GM19035 (cell line): ENCODE measurements at regions not wholly inside any gene's neighbourhood (a gene's known extent, or its start where the extent isn't known, plus 50 kb on each side); places are given as distances from the start of the nearest gene placed in this dataset.

Source experiments
- ATAC-seq: cut with Tn5 transposase; IDR thresholded peaks from one replicate; pipeline ENCODE4 v1.9.1; 2021; ENCODE audit not compliant: unreplicated experiment

- no peak for ATAC-seq
These were observed 536.9 kb downstream of the BRINP1 start for GRCh38 chr9:118832371-118832770.

- ATAC-seq: no peak
These were observed 532.3 kb downstream of the BRINP1 start for GRCh38 chr9:118836891-118837290.

DNA sequence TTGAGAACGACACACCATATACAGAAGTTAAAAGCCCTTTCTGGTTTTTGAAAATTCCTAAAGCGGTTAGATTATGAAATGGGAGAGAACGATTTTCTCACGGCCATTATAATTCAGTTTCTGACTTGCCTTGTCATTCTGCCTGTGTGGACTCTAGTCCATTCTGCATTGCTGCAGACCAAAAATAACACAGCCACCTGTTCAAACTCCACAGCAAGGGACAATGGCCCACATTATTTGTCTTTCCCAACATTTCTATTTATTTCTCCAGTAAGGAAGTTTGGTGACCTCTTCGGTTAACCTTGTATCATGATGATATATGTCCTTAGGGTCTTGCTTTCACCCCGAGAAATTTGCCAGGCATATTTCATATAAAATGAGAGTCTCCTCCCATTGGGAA is 497.7 kb downstream of the BRINP1 start:
- no peak for ATAC-seq

DNA sequence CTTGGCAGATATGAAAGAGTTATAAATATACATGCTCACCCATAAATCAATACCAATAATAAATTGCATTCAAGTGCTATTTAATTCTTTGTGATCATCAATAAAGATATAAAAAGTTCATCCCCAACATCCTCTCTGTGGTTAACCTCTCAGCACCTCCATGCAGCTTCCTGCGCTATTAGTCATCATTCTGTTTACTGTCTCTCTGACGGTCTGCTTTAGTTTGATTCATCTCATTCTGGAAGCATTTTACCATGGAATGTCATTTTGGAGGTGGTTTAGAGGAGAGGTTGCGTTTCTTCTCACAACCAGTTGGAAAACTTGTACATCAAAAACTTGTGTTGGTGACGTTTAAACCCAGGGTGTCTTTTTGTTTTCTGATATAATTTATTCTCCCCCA is 486.6 kb downstream of the BRINP1 start:
- ATAC-seq: no peak

DNA sequence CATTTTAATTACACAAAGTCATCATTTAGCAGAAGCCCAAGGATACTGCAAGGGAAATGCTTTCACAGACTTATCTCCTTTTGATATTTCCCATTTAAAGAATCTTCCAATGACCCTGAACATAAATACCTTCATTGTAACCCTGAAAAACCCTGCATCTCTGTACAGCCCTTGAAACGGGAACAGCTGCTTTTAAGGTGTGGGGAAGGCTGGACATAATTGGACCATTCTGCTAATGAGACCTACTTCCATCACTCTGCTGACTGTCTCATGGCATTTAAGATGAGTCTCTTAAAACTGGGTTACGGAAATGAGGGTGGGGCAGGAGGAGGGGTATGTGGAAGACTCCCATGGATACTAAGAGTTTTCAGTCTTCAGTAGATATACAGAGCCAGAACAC is 485.8 kb downstream of the BRINP1 start:
- ATAC-seq: no peak

GRCh38 chr9:118891213-118891612 is 478.0 kb downstream of the BRINP1 start:
- ATAC-seq: no peak

DNA sequence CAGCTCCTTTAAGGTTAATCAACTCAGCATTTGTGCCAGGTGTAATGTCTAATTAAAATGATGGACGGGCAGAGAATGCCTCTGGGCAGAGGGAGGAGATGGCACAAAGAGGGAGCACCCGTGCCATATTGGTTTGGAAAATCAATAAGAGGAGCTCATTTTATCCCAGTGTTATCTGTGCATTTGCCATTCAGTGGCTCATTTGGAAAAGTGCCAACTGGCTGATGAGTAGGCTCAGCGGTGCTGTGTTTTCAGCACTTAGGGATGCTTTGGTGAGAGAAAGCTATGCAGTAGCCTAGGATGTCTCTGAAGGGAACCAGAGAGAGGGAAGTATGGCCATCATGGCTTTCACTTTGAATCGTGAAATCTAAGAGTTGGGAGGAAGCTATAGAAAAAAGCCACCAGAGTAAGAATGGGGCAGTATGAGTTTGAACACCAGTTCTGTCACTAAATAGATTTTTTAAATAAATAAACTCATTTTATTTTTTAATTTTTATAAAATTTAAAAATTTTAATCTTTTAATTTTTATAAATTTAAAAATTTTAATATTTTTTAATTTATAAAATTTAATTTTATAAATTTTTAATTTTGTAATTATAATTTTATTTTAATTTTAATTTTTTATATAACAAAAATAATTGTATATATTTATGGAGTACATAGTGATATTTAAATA is 472.8 kb downstream of the BRINP1 start:
- no peak for ATAC-seq

- ATAC-seq: no peak
These were observed 451.1 kb downstream of the BRINP1 start for GRCh38 chr9:118918180-118918579.

DNA sequence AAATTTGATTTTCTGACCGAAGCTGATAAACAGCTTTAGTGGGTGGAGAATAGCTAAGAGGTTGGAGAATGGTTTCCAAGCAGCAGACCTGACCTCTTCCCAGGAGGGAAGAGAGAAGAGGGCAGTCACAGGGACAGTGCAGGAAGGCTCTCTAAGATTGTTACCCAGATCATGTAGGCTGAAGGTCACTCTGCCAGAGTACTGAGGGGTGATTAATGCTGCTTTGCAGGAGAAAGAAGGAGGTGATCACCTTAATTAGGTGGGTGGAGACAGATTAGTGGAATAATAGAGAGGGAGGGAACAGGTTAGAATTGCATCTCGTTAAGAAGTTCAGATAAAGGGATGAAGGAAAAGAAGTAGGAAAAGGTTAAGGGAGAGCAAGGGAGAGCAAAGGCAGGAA is 440.5 kb downstream of the BRINP1 start:
- ATAC-seq: no peak

GRCh38 chr9:118929287-118929686 is 439.9 kb downstream of the BRINP1 start:
- no peak for ATAC-seq

GRCh38 chr9:118931941-118932340 is 437.3 kb downstream of the BRINP1 start:
- ATAC-seq: no peak

- no peak for ATAC-seq
These were observed 430.7 kb downstream of the BRINP1 start for GRCh38 chr9:118938581-118938980.

DNA sequence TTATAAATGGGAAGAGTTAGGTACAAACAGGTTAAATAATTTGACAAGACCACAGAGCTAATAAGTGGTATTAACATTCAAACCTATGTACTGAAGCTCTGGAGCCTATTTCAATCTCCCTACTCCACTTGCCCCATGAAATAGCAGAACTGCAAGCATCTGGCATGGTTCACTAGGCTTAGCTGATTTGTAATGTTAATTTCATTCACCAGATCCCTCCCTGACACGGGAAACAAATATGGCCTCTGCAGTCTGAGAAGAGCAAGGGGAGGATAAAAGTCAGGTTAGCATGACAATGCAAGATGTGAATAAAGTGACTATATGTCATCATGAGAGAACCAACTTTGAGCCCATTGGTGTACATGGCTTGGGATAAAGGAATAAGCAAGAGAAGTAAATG is 428.8 kb downstream of the BRINP1 start:
- ATAC-seq: no peak

DNA sequence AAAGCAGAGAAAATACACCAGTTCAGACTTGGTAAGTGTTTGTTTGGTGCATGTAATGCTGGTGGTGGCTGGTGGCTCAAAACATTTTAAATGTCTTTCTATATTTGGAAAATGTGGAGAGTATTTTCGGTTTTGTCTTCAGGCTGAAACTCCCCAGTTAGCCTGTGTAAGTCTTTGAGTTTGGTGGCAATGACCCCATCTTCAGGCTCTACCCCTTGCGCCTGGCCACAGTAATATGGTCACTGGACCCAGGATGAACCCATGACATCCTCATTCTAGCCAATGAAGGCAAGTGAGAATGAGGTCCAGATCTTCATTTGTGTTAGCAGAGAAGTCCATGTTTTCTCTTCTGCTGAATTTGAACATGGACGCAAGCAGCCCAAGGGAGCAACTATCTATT is 422.6 kb downstream of the BRINP1 start:
- ATAC-seq: no peak

GRCh38 chr9:118954857-118955256 is 414.4 kb downstream of the BRINP1 start:
- no peak for ATAC-seq

- no peak for ATAC-seq
These were observed 411.6 kb downstream of the BRINP1 start for GRCh38 chr9:118957585-118957984.

DNA sequence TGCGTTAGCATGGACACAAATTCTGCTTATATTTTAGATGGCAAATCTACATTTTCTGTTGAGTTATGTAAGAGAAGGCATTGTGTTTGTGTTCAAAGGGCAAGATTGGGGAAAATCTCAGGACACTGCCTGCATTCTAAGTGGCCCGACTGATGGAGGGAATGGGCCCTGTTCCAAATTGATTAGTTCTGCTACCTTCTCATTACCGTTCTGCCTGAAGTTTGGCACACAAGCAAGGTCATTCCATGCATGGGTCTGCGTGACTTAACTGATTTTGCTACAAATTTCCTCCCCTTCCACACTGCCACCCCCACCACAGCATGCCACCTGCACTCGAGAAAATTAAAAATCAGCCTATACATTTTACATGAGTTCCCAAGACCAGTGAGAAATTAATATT is 409.9 kb downstream of the BRINP1 start:
- ATAC-seq: no peak

DNA sequence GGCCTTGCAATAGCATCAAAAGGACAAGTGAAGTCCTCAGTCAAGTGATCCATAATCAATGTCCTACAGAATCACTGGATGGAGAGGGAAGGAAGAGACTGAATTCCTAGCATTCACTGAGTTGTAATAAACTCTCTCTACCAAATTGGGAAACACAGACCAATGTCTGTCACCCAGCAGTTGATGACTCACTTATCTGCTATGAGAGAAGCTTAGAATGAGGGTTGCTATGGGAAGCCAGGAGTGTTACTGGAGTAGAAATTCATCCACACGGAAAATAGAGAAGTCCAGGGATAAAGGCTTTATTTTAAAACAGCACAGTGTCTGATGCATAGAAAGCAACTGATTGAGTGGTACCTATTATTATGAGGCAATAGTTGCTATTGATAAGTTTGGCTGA is 407.4 kb downstream of the BRINP1 start:
- ATAC-seq: no peak

- no peak for ATAC-seq
These were observed 406.8 kb downstream of the BRINP1 start for GRCh38 chr9:118962426-118962825.

GRCh38 chr9:118963674-118964073 is 405.6 kb downstream of the BRINP1 start:
- ATAC-seq: no peak

- no peak for ATAC-seq
These were observed 401.3 kb downstream of the BRINP1 start for GRCh38 chr9:118967901-118968300.

DNA sequence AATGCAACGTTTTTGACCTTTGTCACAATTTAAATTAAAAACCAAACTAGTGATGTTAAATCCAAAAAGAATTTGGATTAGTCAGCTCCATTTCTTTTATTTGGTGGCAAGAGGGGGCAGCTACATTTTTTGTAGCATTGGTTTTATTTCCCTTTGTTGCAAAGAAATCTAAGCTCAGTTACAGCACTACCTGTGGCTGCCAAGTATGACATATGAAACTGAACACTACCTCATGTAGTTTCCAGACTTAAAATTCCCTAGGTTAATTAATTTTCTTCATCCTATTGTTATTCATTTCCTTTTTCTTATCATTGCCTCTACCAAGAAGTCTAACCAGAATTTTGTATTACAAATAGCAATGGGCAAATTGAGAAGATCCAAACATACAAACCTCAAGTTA is 393.5 kb downstream of the BRINP1 start:
- ATAC-seq: no peak

DNA sequence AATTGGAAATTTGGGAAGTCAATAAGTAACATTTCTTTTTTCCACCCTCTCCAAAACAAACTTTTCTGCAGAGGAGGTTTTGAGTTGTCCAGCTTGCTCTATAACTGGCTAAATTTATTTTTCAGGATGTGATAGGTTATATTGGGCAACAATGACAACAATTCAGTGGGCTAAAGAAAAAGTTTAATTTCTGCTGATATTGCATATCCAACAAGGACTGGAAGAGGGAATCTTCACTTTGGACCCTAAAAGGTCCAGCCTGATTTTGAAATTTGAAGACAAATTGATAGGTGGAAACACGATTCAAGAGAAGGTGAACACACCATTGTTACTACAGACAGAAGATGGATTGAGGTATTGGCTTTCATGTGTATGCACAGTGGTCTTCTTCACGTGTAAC is 393.1 kb downstream of the BRINP1 start:
- no peak for ATAC-seq
